Erythroblast (primary cell): ENCODE measurements at regions not wholly inside any gene's neighbourhood (a gene's known extent, or its start where the extent isn't known, plus 50 kb on each side); places are given as distances from the start of the nearest gene placed in this dataset.

Experiments used
- GATA1 ChIP-seq: IDR thresholded peaks from 2 replicates; pipeline ENCODE4 v1.6.1; 2011; ENCODE audit warnings: low read depth, mild to moderate bottlenecking, control low read depth, low read length, moderate library complexity
- POLR2A ChIP-seq: IDR thresholded peaks from 2 replicates; pipeline ENCODE4 v1.6.1; 2011; ENCODE audit warnings: mild to moderate bottlenecking, low read length

- TF ChIP-seq POLR2A: no peak
- TF ChIP-seq GATA1: no peak
Observed at GRCh38 chr13:53749306-53749705, 720.7 kb downstream of the OLFM4 start.
